Neural cell (in vitro differentiated cells): ENCODE measurements at regions not wholly inside any gene's neighbourhood (a gene's known extent, or its start where the extent isn't known, plus 50 kb on each side); places are given as distances from the start of the nearest gene placed in this dataset.

Experiments
- H2AFZ ChIP-seq: fragments of 200-600, 300-800 bp; sonication (generic), shearing (Covaris generic); 2 replicates; pipeline ENCODE4 v1.6.0; 2014; ENCODE audit warnings: low read depth, mild to moderate bottlenecking, antibody characterized with exemption, low read length, moderate library complexity
- H3F3A ChIP-seq: fragments of 200-600 bp; shearing (Covaris generic); 2 replicates; pipeline ENCODE4 v1.6.1; 2016; ENCODE audit warnings: mild to moderate bottlenecking, moderate library complexity, mixed read lengths, antibody characterized with exemption, low read length; ENCODE audit not compliant: insufficient read depth, poor library complexity, severe bottlenecking
- H3K27ac ChIP-seq: fragments of 200-600, 300-800 bp; sonication (generic), shearing (Covaris generic); 2 replicates; pipeline ENCODE4 v1.5.1; 2014; ENCODE audit warnings: mild to moderate bottlenecking, low read length, moderate library complexity
- H3K27me3 ChIP-seq: fragments of 300-800, 200-600 bp; sonication (generic), shearing (Covaris generic); 2 replicates; pipeline ENCODE4 v1.6.0; 2014; ENCODE audit warnings: mild to moderate bottlenecking, low read depth, low read length, moderate library complexity; ENCODE audit not compliant: insufficient read depth
- H3K36me3 ChIP-seq: fragments of 300-800, 200-600 bp; sonication (generic), shearing (Covaris generic); 2 replicates; pipeline ENCODE4 v1.5.1; 2014; ENCODE audit warnings: mild to moderate bottlenecking, antibody characterized with exemption, low read length, moderate library complexity; ENCODE audit not compliant: insufficient read depth
- H3K4me2 ChIP-seq: fragments of 300-800, 200-600 bp; sonication (generic), shearing (Covaris generic); 2 replicates; pipeline ENCODE4 v1.6.0; 2014; ENCODE audit warnings: mild to moderate bottlenecking, low read length
- H3K4me3 ChIP-seq: fragments of 300-800, 200-600 bp; sonication (generic), shearing (Covaris generic); 2 replicates; pipeline ENCODE4 v1.5.1; 2014; ENCODE audit warnings: mild to moderate bottlenecking, low read length, moderate library complexity
- H3K79me2 ChIP-seq: fragments of 200-600 bp; shearing (Covaris generic); replicated peaks from 2 replicates; pipeline ENCODE4 v1.6.0; 2014; ENCODE audit warnings: mild to moderate bottlenecking, low read length, moderate library complexity; ENCODE audit not compliant: insufficient read depth
- H3K9ac ChIP-seq: fragments of 300-800, 200-600 bp; sonication (generic), shearing (Covaris generic); 2 replicates; pipeline ENCODE4 v1.6.1; 2016; ENCODE audit warnings: mild to moderate bottlenecking, low read length, mixed read lengths
- H3K9me2 ChIP-seq: fragments of 200-600 bp; shearing (Covaris generic); 2 replicates; pipeline ENCODE4 v1.6.1; 2016; ENCODE audit warnings: mild to moderate bottlenecking, low read length, mixed read lengths; ENCODE audit not compliant: insufficient read depth
- H3K9me3 ChIP-seq: fragments of 200-600, 300-800 bp; sonication (generic), shearing (Covaris generic); 2 replicates; pipeline ENCODE4 v1.6.1; 2016; ENCODE audit warnings: mild to moderate bottlenecking, mixed run types, low read length, moderate library complexity, mixed read lengths
- H4K20me1 ChIP-seq: fragments of 200-600 bp; shearing (Covaris generic); 2 replicates; pipeline ENCODE4 v1.6.1; 2016; ENCODE audit warnings: mild to moderate bottlenecking, mixed run types; ENCODE audit not compliant: insufficient read depth
- EP300 ChIP-seq: fragments of 450-650 bp; conservative IDR thresholded peaks from 2 replicates; pipeline ENCODE4 v1.6.1; 2014; ENCODE audit warnings: antibody characterized with exemption, mild to moderate bottlenecking, moderate library complexity; ENCODE audit not compliant: poor library complexity, severe bottlenecking
- EZH2 ChIP-seq: fragments of 200-600, 300-800 bp; shearing (Covaris generic), sonication (generic); IDR thresholded peaks from 2 replicates; pipeline ENCODE4 v1.6.1; 2014; ENCODE audit warnings: antibody characterized with exemption, low read length, borderline replicate concordance, mild to moderate bottlenecking; ENCODE audit not compliant: insufficient read depth, poor library complexity, severe bottlenecking
- MXI1 ChIP-seq: fragments of 450-650 bp; conservative IDR thresholded peaks from 2 replicates; pipeline ENCODE4 v1.6.1; 2014; ENCODE audit warnings: antibody characterized with exemption, mild to moderate bottlenecking; ENCODE audit not compliant: poor library complexity, severe bottlenecking
- POLR2AphosphoS5 ChIP-seq: IDR thresholded peaks from 2 replicates; pipeline ENCODE4 v1.6.1; 2012
- RAD21 ChIP-seq: fragments of 450-650 bp; conservative IDR thresholded peaks from 2 replicates; pipeline ENCODE4 v1.6.1; 2014; ENCODE audit warnings: antibody characterized with exemption, mild to moderate bottlenecking, moderate library complexity
- SMC3 ChIP-seq: fragments of 450-650 bp; conservative IDR thresholded peaks from 2 replicates; pipeline ENCODE4 v1.6.1; 2014; ENCODE audit warnings: antibody characterized with exemption, mild to moderate bottlenecking, moderate library complexity; ENCODE audit not compliant: poor library complexity
- TAF1 ChIP-seq: IDR thresholded peaks from 2 replicates; pipeline ENCODE4 v1.6.1; 2012; ENCODE audit warnings: low read depth
- TF ChIP-seq, protein P1 (sequence below): fragments of 450-650 bp; IDR thresholded peaks from 2 replicates; pipeline ENCODE4 v1.5.1; 2014; ENCODE audit warnings: antibody characterized with exemption, mild to moderate bottlenecking, moderate library complexity; ENCODE audit not compliant: poor library complexity, severe bottlenecking
- TF ChIP-seq, protein P2 (sequence below): IDR thresholded peaks from 2 replicates; pipeline ENCODE4 v1.6.1; 2012; ENCODE audit warnings: borderline replicate concordance

DNA sequence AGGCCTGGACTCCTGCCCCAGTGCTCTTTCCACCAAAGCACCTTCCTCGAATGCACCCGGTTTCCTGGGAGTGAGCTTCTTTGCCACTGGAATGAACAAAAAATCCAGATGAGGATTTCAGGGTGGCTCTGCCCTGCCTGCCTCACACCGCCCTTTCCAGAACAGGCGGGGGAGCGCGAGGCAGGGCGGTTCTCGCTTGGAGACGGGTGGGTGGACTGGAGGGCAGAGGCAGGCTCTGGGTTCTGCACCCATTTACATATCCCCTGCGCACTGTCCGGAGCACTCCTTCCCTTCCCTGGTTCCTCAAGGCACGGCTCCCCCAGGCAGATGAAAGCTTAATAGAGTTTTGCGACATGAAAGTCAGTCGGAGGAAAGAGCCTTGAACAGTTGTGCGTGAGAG is 69.7 kb upstream of the DLK1 start:
- no peaks in the 10 kb centered on the region for H3K27me3 ChIP-seq
- H3K27ac ChIP-seq: no peak overlapping the region
- TF ChIP-seq POLR2AphosphoS5 (no peak), MXI1 (no peak), SMC3 (no peak), EZH2 (no peak), TAF1 (no peak), RAD21 (no peak), EP300 (no peak)
- TF ChIP-seq, protein P1, sequence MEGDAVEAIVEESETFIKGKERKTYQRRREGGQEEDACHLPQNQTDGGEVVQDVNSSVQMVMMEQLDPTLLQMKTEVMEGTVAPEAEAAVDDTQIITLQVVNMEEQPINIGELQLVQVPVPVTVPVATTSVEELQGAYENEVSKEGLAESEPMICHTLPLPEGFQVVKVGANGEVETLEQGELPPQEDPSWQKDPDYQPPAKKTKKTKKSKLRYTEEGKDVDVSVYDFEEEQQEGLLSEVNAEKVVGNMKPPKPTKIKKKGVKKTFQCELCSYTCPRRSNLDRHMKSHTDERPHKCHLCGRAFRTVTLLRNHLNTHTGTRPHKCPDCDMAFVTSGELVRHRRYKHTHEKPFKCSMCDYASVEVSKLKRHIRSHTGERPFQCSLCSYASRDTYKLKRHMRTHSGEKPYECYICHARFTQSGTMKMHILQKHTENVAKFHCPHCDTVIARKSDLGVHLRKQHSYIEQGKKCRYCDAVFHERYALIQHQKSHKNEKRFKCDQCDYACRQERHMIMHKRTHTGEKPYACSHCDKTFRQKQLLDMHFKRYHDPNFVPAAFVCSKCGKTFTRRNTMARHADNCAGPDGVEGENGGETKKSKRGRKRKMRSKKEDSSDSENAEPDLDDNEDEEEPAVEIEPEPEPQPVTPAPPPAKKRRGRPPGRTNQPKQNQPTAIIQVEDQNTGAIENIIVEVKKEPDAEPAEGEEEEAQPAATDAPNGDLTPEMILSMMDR: no peak
- TF ChIP-seq, protein P2, sequence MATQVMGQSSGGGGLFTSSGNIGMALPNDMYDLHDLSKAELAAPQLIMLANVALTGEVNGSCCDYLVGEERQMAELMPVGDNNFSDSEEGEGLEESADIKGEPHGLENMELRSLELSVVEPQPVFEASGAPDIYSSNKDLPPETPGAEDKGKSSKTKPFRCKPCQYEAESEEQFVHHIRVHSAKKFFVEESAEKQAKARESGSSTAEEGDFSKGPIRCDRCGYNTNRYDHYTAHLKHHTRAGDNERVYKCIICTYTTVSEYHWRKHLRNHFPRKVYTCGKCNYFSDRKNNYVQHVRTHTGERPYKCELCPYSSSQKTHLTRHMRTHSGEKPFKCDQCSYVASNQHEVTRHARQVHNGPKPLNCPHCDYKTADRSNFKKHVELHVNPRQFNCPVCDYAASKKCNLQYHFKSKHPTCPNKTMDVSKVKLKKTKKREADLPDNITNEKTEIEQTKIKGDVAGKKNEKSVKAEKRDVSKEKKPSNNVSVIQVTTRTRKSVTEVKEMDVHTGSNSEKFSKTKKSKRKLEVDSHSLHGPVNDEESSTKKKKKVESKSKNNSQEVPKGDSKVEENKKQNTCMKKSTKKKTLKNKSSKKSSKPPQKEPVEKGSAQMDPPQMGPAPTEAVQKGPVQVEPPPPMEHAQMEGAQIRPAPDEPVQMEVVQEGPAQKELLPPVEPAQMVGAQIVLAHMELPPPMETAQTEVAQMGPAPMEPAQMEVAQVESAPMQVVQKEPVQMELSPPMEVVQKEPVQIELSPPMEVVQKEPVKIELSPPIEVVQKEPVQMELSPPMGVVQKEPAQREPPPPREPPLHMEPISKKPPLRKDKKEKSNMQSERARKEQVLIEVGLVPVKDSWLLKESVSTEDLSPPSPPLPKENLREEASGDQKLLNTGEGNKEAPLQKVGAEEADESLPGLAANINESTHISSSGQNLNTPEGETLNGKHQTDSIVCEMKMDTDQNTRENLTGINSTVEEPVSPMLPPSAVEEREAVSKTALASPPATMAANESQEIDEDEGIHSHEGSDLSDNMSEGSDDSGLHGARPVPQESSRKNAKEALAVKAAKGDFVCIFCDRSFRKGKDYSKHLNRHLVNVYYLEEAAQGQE: no peak
- H3K4me3 ChIP-seq: no peak overlapping the region
- H4K20me1 ChIP-seq: no peaks in the 10 kb centered on the region
- no peaks in the 10 kb centered on the region for H3K9me3 ChIP-seq
- no peaks in the 10 kb centered on the region for H3F3A ChIP-seq
- H3K9me2 ChIP-seq: no peaks in the 10 kb centered on the region
- no peak overlapping the region for H2AFZ ChIP-seq
- no peak overlapping the region for H3K9ac ChIP-seq
- H3K79me2 ChIP-seq: no peaks in the 10 kb centered on the region
- H3K4me2 ChIP-seq: no peak overlapping the region
- no peaks in the 10 kb centered on the region for H3K36me3 ChIP-seq

DNA sequence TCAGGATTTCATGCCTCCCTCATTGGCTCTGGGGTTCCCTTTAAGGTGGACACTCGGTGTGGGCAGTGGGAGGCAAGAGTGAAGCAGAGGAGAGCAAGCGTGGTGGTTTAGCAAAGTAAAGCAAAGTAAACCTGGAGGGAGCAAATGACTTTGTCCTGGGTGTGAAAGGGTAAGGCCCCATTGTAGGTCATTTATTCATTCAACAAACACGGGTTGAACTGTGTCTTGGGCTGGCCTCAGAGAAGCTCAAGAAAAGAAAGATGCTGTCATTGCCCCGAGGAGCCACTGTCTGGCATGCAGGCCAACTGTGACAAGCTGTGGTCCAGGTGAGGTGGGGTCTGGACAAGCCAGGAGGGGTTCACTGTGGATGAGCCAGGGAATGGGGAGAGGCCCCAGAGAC is 68.9 kb upstream of the DLK1 start:
- TF ChIP-seq POLR2AphosphoS5: no peak
- no peak overlapping the region for H3K27ac ChIP-seq

DNA sequence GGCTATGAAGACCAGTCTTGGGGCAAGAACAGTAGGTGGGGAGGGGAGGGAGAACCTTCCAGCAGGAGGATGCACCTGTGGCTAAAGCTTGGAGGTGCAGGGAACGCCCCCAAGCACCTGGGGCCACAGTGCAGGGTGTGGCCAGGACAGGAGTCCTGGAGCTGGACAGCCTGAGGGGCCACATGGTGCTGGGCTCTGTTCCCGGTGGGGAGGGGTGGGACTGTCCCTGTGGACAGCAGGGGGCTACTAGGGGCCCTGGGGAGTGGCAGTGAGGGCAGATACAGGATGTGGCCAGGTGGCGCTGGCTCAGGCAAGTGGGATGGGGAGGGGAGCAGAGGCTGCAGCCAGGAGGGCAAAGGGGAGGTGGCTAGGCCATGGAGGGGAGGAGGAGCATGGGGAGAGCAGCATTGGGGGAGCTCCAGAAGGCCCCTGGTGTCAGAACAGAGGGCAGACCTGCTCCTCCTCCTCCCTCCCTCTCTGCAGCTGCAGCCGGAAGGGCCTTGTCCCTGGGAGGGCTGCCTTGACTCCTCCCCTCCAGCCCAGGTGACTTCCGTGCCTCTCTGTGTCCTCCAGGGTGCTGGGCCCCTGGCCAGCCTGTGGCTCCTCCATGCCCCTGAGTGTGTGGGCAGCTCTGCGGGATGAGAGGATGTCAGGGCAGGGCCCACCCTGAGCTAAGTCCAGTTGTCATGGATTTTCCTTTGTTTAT is 68.4 kb upstream of the DLK1 start:
- Histone ChIP-seq H4K20me1 (no peaks in the 10 kb centered on the region), H3K79me2 (no peaks in the 10 kb centered on the region)

More for the DNA sequence above, 68.9 kb upstream of the DLK1 start:
- no peaks in the 10 kb centered on the region for H3K9me3 ChIP-seq
- no peaks in the 10 kb centered on the region for H3K9me2 ChIP-seq
- no peaks in the 10 kb centered on the region for H3K27me3 ChIP-seq
- H3K36me3 ChIP-seq: no peaks in the 10 kb centered on the region
- no peaks in the 10 kb centered on the region for H4K20me1 ChIP-seq
- H3K9ac ChIP-seq: no peak overlapping the region
- no peak overlapping the region for H2AFZ ChIP-seq
- H3K4me3 ChIP-seq: no peak overlapping the region
- H3F3A ChIP-seq: no peaks in the 10 kb centered on the region
- no peak overlapping the region for H3K4me2 ChIP-seq
- H3K79me2 ChIP-seq: no peaks in the 10 kb centered on the region

More for the DNA sequence above, 68.4 kb upstream of the DLK1 start:
- TF ChIP-seq EZH2 (no peak), TAF1 (no peak)
- Histone ChIP-seq H3F3A (no peaks in the 10 kb centered on the region), H2AFZ (no peak overlapping the region), H3K36me3 (no peaks in the 10 kb centered on the region), H3K27ac (no peak overlapping the region), H3K9me2 (no peaks in the 10 kb centered on the region), H3K9ac (no peak overlapping the region), H3K4me3 (no peak overlapping the region), H3K27me3 (no peaks in the 10 kb centered on the region), H3K4me2 (no peak overlapping the region), H3K9me3 (no peaks in the 10 kb centered on the region)
